WTC11 (cell line): ENCODE measurements at regions not wholly inside any gene's neighbourhood (a gene's known extent, or its start where the extent isn't known, plus 50 kb on each side); places are given as distances from the start of the nearest gene placed in this dataset.

ENCODE experiments used
- ATAC-seq: fragments of 200-7000 bp; cut with Tn5 transposase; 2 replicates; pipeline ENCODE4 v1.10.0; 2021; ENCODE audit warnings: mild to moderate bottlenecking, moderate library complexity
- CTCF ChIA-PET: fragments of 300-600 bp; sonication (Branson Sonifier 250); formaldehyde crosslinking; loops from one replicate; lab custom pipeline; 2021; ENCODE audit warnings: antibody characterized with exemption; lab: Charles Lee
- POLR2A ChIA-PET: fragments of 350-600 bp; sonication (Branson Sonifier 250); formaldehyde crosslinking; loops from one replicate; lab custom pipeline; 2021; ENCODE audit warnings: antibody characterized with exemption; lab: Charles Lee
- DNase-seq: peaks from one replicate; pipeline ENCODE4 v3.0.0; 2021; ENCODE audit warnings: low spot score
- H3K27ac Mint-ChIP-seq: 2 replicates; pipeline ENCODE4 v1.8.0; 2021; ENCODE audit warnings: mixed read lengths
- H3K27me3 Mint-ChIP-seq: 2 replicates; pipeline ENCODE4 v1.8.0; 2021; ENCODE audit warnings: low read depth, mild to moderate bottlenecking, moderate library complexity, mixed read lengths
- H3K36me3 Mint-ChIP-seq: 2 replicates; pipeline ENCODE4 v1.8.0; 2021; ENCODE audit warnings: mixed read lengths
- H3K4me1 Mint-ChIP-seq: 2 replicates; pipeline ENCODE4 v1.8.0; 2022; ENCODE audit warnings: mixed read lengths
- H3K4me3 Mint-ChIP-seq: 2 replicates; pipeline ENCODE4 v1.8.0; 2021; ENCODE audit warnings: mild to moderate bottlenecking, moderate library complexity, mixed read lengths
- H3K9me3 Mint-ChIP-seq: 2 replicates; pipeline ENCODE4 v1.8.0; 2021; ENCODE audit warnings: mixed read lengths
- ATF3 ChIP-seq: sonication (generic); formaldehyde crosslinking; conservative IDR thresholded peaks from 2 replicates; pipeline ENCODE4 v1.8.1; 2022; ENCODE audit warnings: mild to moderate bottlenecking, missing genetic modification reagents
- CBFB ChIP-seq: sonication (generic); formaldehyde crosslinking; IDR thresholded peaks from 2 replicates; pipeline ENCODE4 v1.8.1; 2022; ENCODE audit warnings: mild to moderate bottlenecking, low read depth, missing genetic modification reagents
- CREB1 ChIP-seq: sonication (generic); formaldehyde crosslinking; IDR thresholded peaks from 2 replicates; pipeline ENCODE4 v1.8.0; 2023; ENCODE audit warnings: mild to moderate bottlenecking, missing genetic modification reagents
- GTF2I ChIP-seq: fragments of 250-450 bp; sonication (Bioruptor Pico); conservative IDR thresholded peaks from 2 replicates; pipeline ENCODE4 v1.4.0; 2021; ENCODE audit warnings: mild to moderate bottlenecking
- HMGA2 ChIP-seq: fragments of 250-450 bp; sonication (Bioruptor Pico); IDR thresholded peaks from 2 replicates; pipeline ENCODE4 v1.4.0; 2021; ENCODE audit warnings: mild to moderate bottlenecking, moderate library complexity
- KAT7 ChIP-seq: sonication (generic); formaldehyde crosslinking; IDR thresholded peaks from 2 replicates; pipeline ENCODE4 v1.8.1; 2023; ENCODE audit warnings: missing genetic modification reagents, mild to moderate bottlenecking, borderline replicate concordance
- MAX ChIP-seq: sonication (generic); formaldehyde crosslinking; IDR thresholded peaks from 2 replicates; pipeline ENCODE4 v1.8.0; 2022; ENCODE audit warnings: mild to moderate bottlenecking, missing genetic modification reagents
- NFATC4 ChIP-seq: fragments of 250-450 bp; sonication (Bioruptor Pico); IDR thresholded peaks from 2 replicates; pipeline ENCODE4 v1.9.0; 2021; ENCODE audit warnings: mild to moderate bottlenecking
- NFE2L1 ChIP-seq: sonication (generic); formaldehyde crosslinking; IDR thresholded peaks from 2 replicates; pipeline ENCODE4 v1.8.1; 2023; ENCODE audit warnings: missing genetic modification reagents
- NFYB ChIP-seq: sonication (generic); formaldehyde crosslinking; conservative IDR thresholded peaks from 2 replicates; pipeline ENCODE4 v1.8.0; 2022; ENCODE audit warnings: low read depth, missing genetic modification reagents
- NR1H2 ChIP-seq: sonication (generic); formaldehyde crosslinking; IDR thresholded peaks from 2 replicates; pipeline ENCODE4 v1.9.0; 2021; ENCODE audit warnings: mild to moderate bottlenecking, moderate library complexity, missing genetic modification reagents
- NR3C1 ChIP-seq: sonication (generic); formaldehyde crosslinking; conservative IDR thresholded peaks from 2 replicates; pipeline ENCODE4 v1.8.1; 2023; ENCODE audit warnings: low read depth, mild to moderate bottlenecking, missing genetic modification reagents
- SMAD3 ChIP-seq: sonication (generic); formaldehyde crosslinking; IDR thresholded peaks from 2 replicates; pipeline ENCODE4 v1.8.0; 2022; ENCODE audit warnings: missing genetic modification reagents, mild to moderate bottlenecking, borderline replicate concordance
- SP1 ChIP-seq: sonication (generic); formaldehyde crosslinking; conservative IDR thresholded peaks from 2 replicates; pipeline ENCODE4 v1.8.1; 2022; ENCODE audit warnings: missing genetic modification reagents
- TP53 ChIP-seq: sonication (generic); formaldehyde crosslinking; IDR thresholded peaks from 2 replicates; pipeline ENCODE4 v1.8.1; 2023; ENCODE audit warnings: mild to moderate bottlenecking, missing genetic modification reagents
- USF1 ChIP-seq: sonication (generic); formaldehyde crosslinking; IDR thresholded peaks from 2 replicates; pipeline ENCODE4 v1.8.0; 2022; ENCODE audit warnings: mild to moderate bottlenecking, missing genetic modification reagents
- ZNF423 ChIP-seq: fragments of 250-450 bp; sonication (Bioruptor Pico); IDR thresholded peaks from 2 replicates; pipeline ENCODE4 v2.1.2; 2022; ENCODE audit warnings: mild to moderate bottlenecking, moderate library complexity
- TF ChIP-seq, protein P1 (sequence below): sonication (generic); formaldehyde crosslinking; IDR thresholded peaks from 2 replicates; pipeline ENCODE4 v1.8.1; 2022; ENCODE audit warnings: mild to moderate bottlenecking, missing genetic modification reagents, moderate library complexity, borderline replicate concordance
- TF ChIP-seq, protein P2 (sequence below): sonication (generic); formaldehyde crosslinking; IDR thresholded peaks from 2 replicates; pipeline ENCODE4 v1.8.1; 2022; ENCODE audit warnings: low read depth, missing genetic modification reagents, borderline replicate concordance

GRCh38 chr3:148605521-148605920 is 92.2 kb upstream of the AGTR1 start (continued):
- no peak for TF ChIP-seq ATF3 (CRISPR knock-in tag)
- TF ChIP-seq NFATC4 (CRISPR knock-in tag): no peak
- no peak for TF ChIP-seq CBFB (CRISPR knock-in tag)
- TF ChIP-seq NFE2L1 (CRISPR knock-in tag): no peak

GRCh38 chr3:148606979-148607378 is 90.7 kb upstream of the AGTR1 start:
- no peaks in the 10 kb centered on the region for H3K4me1 Mint-ChIP-seq
- no peak overlapping the region for H3K4me3 Mint-ChIP-seq
- H3K27ac Mint-ChIP-seq: no peak overlapping the region
- no peaks in the 10 kb centered on the region for H3K36me3 Mint-ChIP-seq
- POLR2A ChIA-PET: no interaction called here
- peaks cover 7% of the 10 kb centered on the region; the same call in 1 of the 2 replicates for H3K9me3 Mint-ChIP-seq
- H3K27me3 Mint-ChIP-seq: no peaks in the 10 kb centered on the region
- TF ChIP-seq, protein P1, sequence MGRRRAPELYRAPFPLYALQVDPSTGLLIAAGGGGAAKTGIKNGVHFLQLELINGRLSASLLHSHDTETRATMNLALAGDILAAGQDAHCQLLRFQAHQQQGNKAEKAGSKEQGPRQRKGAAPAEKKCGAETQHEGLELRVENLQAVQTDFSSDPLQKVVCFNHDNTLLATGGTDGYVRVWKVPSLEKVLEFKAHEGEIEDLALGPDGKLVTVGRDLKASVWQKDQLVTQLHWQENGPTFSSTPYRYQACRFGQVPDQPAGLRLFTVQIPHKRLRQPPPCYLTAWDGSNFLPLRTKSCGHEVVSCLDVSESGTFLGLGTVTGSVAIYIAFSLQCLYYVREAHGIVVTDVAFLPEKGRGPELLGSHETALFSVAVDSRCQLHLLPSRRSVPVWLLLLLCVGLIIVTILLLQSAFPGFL: no peak
- TF ChIP-seq SP1 (no peak), ATF3 (CRISPR knock-in tag) (no peak), KAT7 (CRISPR knock-in tag) (no peak)
- DNase-seq (no peak), ATAC-seq (no peak)
- CTCF ChIA-PET: interaction anchor here (0.6 kb wide), 1 partner anchor 252 kb away, joined by 3 read pairs; no protein-coding TSS in a partner anchor

DNA sequence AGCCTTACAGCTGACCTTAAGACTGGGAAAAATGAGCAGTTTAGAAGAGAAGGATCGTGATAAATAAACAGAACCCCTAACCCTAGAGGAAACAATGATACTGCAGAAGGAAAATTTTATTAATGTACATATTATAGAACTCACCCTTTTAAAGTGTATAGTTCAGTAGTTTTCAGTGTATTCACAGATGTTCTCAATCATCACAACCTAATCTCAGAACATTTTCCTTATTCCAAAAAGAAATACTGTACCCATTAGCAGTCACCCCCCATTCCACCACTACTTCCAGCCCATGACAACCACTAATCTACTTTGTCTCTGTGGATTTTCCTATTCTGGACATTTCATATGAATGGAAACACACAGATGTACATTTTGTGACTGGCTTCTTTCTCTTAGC is 90.2 kb upstream of the AGTR1 start:
- H3K4me1 Mint-ChIP-seq: no peaks in the 10 kb centered on the region
- H3K9me3 Mint-ChIP-seq: peaks cover 7% of the 10 kb centered on the region; the same call in 1 of the 2 replicates
- DNase-seq: no peak
- no peak overlapping the region for H3K27ac Mint-ChIP-seq
- ChIA-PET CTCF (no interaction called here), POLR2A (no interaction called here)
- H3K27me3 Mint-ChIP-seq: no peaks in the 10 kb centered on the region
- TF ChIP-seq NFYB (CRISPR knock-in tag) (no peak), GTF2I (CRISPR knock-in tag) (no peak), NR3C1 (no peak), SMAD3 (CRISPR knock-in tag) (no peak), ZNF423 (no peak), TP53 (CRISPR knock-in tag) (no peak)
- TF ChIP-seq, protein P2, sequence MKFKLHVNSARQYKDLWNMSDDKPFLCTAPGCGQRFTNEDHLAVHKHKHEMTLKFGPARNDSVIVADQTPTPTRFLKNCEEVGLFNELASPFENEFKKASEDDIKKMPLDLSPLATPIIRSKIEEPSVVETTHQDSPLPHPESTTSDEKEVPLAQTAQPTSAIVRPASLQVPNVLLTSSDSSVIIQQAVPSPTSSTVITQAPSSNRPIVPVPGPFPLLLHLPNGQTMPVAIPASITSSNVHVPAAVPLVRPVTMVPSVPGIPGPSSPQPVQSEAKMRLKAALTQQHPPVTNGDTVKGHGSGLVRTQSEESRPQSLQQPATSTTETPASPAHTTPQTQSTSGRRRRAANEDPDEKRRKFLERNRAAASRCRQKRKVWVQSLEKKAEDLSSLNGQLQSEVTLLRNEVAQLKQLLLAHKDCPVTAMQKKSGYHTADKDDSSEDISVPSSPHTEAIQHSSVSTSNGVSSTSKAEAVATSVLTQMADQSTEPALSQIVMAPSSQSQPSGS (CRISPR knock-in tag): no peak
- no peaks in the 10 kb centered on the region for H3K36me3 Mint-ChIP-seq
- H3K4me3 Mint-ChIP-seq: no peak overlapping the region
- ATAC-seq: no peak

- H3K27ac Mint-ChIP-seq: no peak overlapping the region
- H3K9me3 Mint-ChIP-seq: peaks cover 7% of the 10 kb centered on the region; the same call in 1 of the 2 replicates
- H3K4me3 Mint-ChIP-seq: no peak overlapping the region
- POLR2A ChIA-PET: no interaction called here
- DNase-seq (no peak), ATAC-seq (no peak)
- CTCF ChIA-PET: no interaction called here
- H3K36me3 Mint-ChIP-seq: no peaks in the 10 kb centered on the region
- TF ChIP-seq USF1 (CRISPR knock-in tag) (no peak), CREB1 (CRISPR knock-in tag) (no peak), MAX (no peak), HMGA2 (CRISPR knock-in tag) (no peak), NR1H2 (no peak), SP1 (no peak)
- no peaks in the 10 kb centered on the region for H3K27me3 Mint-ChIP-seq
- H3K4me1 Mint-ChIP-seq: peaks cover 4% of the 10 kb centered on the region
These were observed 85.4 kb upstream of the AGTR1 start for GRCh38 chr3:148612278-148612677.
